IMR-90 (cell line): ENCODE measurements at regions not wholly inside any gene's neighbourhood (a gene's known extent, or its start where the extent isn't known, plus 50 kb on each side); places are given as distances from the start of the nearest gene placed in this dataset.

ENCODE experiments used
- ATAC-seq: fragments of 200-7000 bp; cut with Tn5 transposase; 2 replicates; pipeline ENCODE4 v1.9.1; 2020; ENCODE audit warnings: low read depth, mild to moderate bottlenecking, moderate library complexity
- BruUV-seq: library from RNA; stranded (reverse); fragments of 400-500 nt; replicated peaks from 2 replicates; lab custom pipeline; 2021; lab: Mats Ljungman, UMichigan
- CTCF ChIA-PET: fragments of 300-600 bp; formaldehyde crosslinking; extraction: SDS; loops from one replicate; lab custom pipeline; 2021; ENCODE audit warnings: antibody characterized with exemption; lab: Yijun Ruan, JAX
- POLR2A ChIA-PET: fragments of 300-600 bp; sonication (Branson Sonifier 250); formaldehyde crosslinking; loops from one replicate; lab custom pipeline; 2022; ENCODE audit warnings: antibody characterized with exemption; ENCODE audit not compliant: unreplicated experiment; lab: Charles Lee
- DNase-seq: peaks from one replicate; pipeline ENCODE4 v3.0.0; 2013
- H2AFZ ChIP-seq: replicated peaks from 2 replicates; pipeline ENCODE3; 2013; ENCODE audit warnings: low read length, mild to moderate bottlenecking; ENCODE audit not compliant: poor library complexity
- H2AK5ac ChIP-seq: 2 replicates; pipeline ENCODE4 v1.6.1; 2013; ENCODE audit warnings: low read depth, low read length, inconsistent platforms
- H2AK9ac ChIP-seq: replicated peaks from 2 replicates; pipeline ENCODE3; 2013; ENCODE audit warnings: mild to moderate bottlenecking, low read depth, low read length, moderate library complexity; ENCODE audit not compliant: poor library complexity
- H2BK120ac ChIP-seq: 2 replicates; pipeline ENCODE4 v1.6.1; 2013; ENCODE audit warnings: low read depth, low read length, inconsistent platforms
- H2BK15ac ChIP-seq: 3 replicates; pipeline ENCODE4 v1.6.1; 2013; ENCODE audit warnings: low read depth, low read length, inconsistent platforms
- H2BK20ac ChIP-seq: 2 replicates; pipeline ENCODE4 v1.6.1; 2013; ENCODE audit warnings: low read depth, mild to moderate bottlenecking, inconsistent platforms, low read length, moderate library complexity
- H2BK5ac ChIP-seq: 2 replicates; pipeline ENCODE4 v1.6.1; 2013; ENCODE audit warnings: mild to moderate bottlenecking, low read depth, low read length, inconsistent platforms; ENCODE audit not compliant: poor library complexity, severe bottlenecking
- H3K14ac ChIP-seq: replicated peaks from 2 replicates; pipeline ENCODE4 v1.6.1; 2013; ENCODE audit warnings: low read depth, low read length, inconsistent platforms
- H3K18ac ChIP-seq: 2 replicates; pipeline ENCODE4 v1.6.1; 2013; ENCODE audit warnings: low read depth, low read length, control low read depth
- H3K23ac ChIP-seq: 2 replicates; pipeline ENCODE4 v1.6.1; 2013; ENCODE audit warnings: low read depth, low read length, inconsistent platforms
- H3K27ac ChIP-seq: 2 replicates; pipeline ENCODE4 v1.5.1; 2013; ENCODE audit warnings: mild to moderate bottlenecking, control low read depth, low read length; ENCODE audit not compliant: insufficient read depth
- H3K27me3 ChIP-seq: 2 replicates; pipeline ENCODE4 v1.6.1; 2013; ENCODE audit warnings: low read length; ENCODE audit not compliant: control insufficient read depth, insufficient read depth
- H3K36me3 ChIP-seq: 2 replicates; pipeline ENCODE4 v1.6.1; 2013; ENCODE audit warnings: low read length, mixed read lengths; ENCODE audit not compliant: control insufficient read depth, insufficient read depth
- H3K4ac ChIP-seq: 2 replicates; pipeline ENCODE4 v1.6.1; 2013; ENCODE audit warnings: low read depth, low read length, inconsistent platforms
- H3K4me1 ChIP-seq: 2 replicates; pipeline ENCODE4 v1.6.1; 2013; ENCODE audit warnings: low read length, mixed read lengths; ENCODE audit not compliant: control insufficient read depth, insufficient read depth
- H3K4me2 ChIP-seq: 2 replicates; pipeline ENCODE4 v1.6.1; 2013; ENCODE audit warnings: low read depth, mild to moderate bottlenecking, control low read depth, low read length, moderate library complexity
- H3K4me3 ChIP-seq: 2 replicates; pipeline ENCODE4 v1.5.1; 2013; ENCODE audit warnings: low read depth, mild to moderate bottlenecking, control low read depth, low read length, moderate library complexity; ENCODE audit not compliant: insufficient read depth
- H3K56ac ChIP-seq: 2 replicates; pipeline ENCODE4 v1.6.1; 2013; ENCODE audit warnings: low read length, inconsistent platforms; ENCODE audit not compliant: insufficient read depth; ENCODE audit errors: extremely low read depth
- H3K79me1 ChIP-seq, 2 experiments: 2 replicates each; pipeline ENCODE4 v1.6.1; 2013; ENCODE audit warnings: low read length in 2 of 2, inconsistent platforms in 1 of 2, low read depth in 1 of 2
- H3K9ac ChIP-seq: 2 replicates; pipeline ENCODE4 v1.6.1; 2013; ENCODE audit warnings: low read depth, low read length, control low read depth
- H3K9me1 ChIP-seq: 2 replicates; pipeline ENCODE4 v1.6.1; 2013; ENCODE audit warnings: low read length, inconsistent platforms; ENCODE audit not compliant: insufficient read depth
- H3K9me3 ChIP-seq: 2 replicates; pipeline ENCODE4 v1.6.1; 2013; ENCODE audit warnings: low read length; ENCODE audit not compliant: control insufficient read depth, insufficient read depth
- H4K20me1 ChIP-seq: 2 replicates; pipeline ENCODE4 v1.6.1; 2013; ENCODE audit warnings: low read length, inconsistent platforms; ENCODE audit not compliant: insufficient read depth
- H4K5ac ChIP-seq: 2 replicates; pipeline ENCODE4 v1.6.1; 2013; ENCODE audit warnings: mild to moderate bottlenecking, low read depth, low read length, control low read depth
- H4K8ac ChIP-seq, 2 experiments: 2 replicates each; pipeline ENCODE4 v1.6.1; 2013; ENCODE audit warnings: low read depth in 2 of 2, low read length in 2 of 2, control low read depth in 1 of 2, inconsistent platforms in 1 of 2
- H4K91ac ChIP-seq: 2 replicates; pipeline ENCODE4 v1.6.1; 2013; ENCODE audit warnings: low read depth, low read length, inconsistent platforms; ENCODE audit not compliant: insufficient read depth
- BHLHE40 ChIP-seq: fragments of 150-350 bp; IDR thresholded peaks from 2 replicates; pipeline ENCODE4 v1.6.1; 2016; ENCODE audit warnings: mild to moderate bottlenecking, low read depth, low read length
- CEBPB ChIP-seq: IDR thresholded peaks from 2 replicates; pipeline ENCODE4 v1.6.1; 2012; ENCODE audit warnings: low read depth, low read length, improper control_type of control experiment
- CHD1 ChIP-seq: IDR thresholded peaks from 2 replicates; pipeline ENCODE4 v1.6.1; 2012; ENCODE audit warnings: low read depth, low read length, improper control_type of control experiment
- CTCF ChIP-seq: conservative IDR thresholded peaks from 2 replicates; pipeline ENCODE4 v1.5.1; 2012; ENCODE audit warnings: mild to moderate bottlenecking, low read depth, low read length, improper control_type of control experiment
- ELK1 ChIP-seq: fragments of 150-350 bp; IDR thresholded peaks from 2 replicates; pipeline ENCODE4 v1.6.1; 2016; ENCODE audit warnings: low read depth, mild to moderate bottlenecking, low read length, moderate library complexity, borderline replicate concordance
- FOS ChIP-seq: fragments of 150-350 bp; IDR thresholded peaks from 2 replicates; pipeline ENCODE4 v1.6.1; 2016; ENCODE audit warnings: low read depth, low read length
- MAFK ChIP-seq: IDR thresholded peaks from 2 replicates; pipeline ENCODE4 v1.6.1; 2012; ENCODE audit warnings: low read depth, low read length, improper control_type of control experiment
- MAZ ChIP-seq: IDR thresholded peaks from 2 replicates; pipeline ENCODE4 v1.6.1; 2012; ENCODE audit warnings: low read depth, mild to moderate bottlenecking, low read length, improper control_type of control experiment, moderate library complexity, borderline replicate concordance
- MXI1 ChIP-seq: IDR thresholded peaks from 2 replicates; pipeline ENCODE4 v1.6.1; 2012; ENCODE audit warnings: low read depth, mild to moderate bottlenecking, low read length, moderate library complexity, borderline replicate concordance
- NFE2L2 ChIP-seq: fragments of 150-350 bp; IDR thresholded peaks from 2 replicates; pipeline ENCODE4 v1.6.1; 2016; ENCODE audit warnings: low read depth, mild to moderate bottlenecking, low read length
- POLR2A ChIP-seq: IDR thresholded peaks from 2 replicates; pipeline ENCODE4 v1.6.1; 2012; ENCODE audit warnings: mild to moderate bottlenecking, low read depth, low read length
- RAD21 ChIP-seq: IDR thresholded peaks from 2 replicates; pipeline ENCODE4 v1.6.1; 2012; ENCODE audit warnings: low read length, improper control_type of control experiment
- RCOR1 ChIP-seq: IDR thresholded peaks from 2 replicates; pipeline ENCODE4 v1.6.1; 2012; ENCODE audit warnings: mild to moderate bottlenecking, low read length, improper control_type of control experiment; ENCODE audit not compliant: insufficient replicate concordance
- RFX5 ChIP-seq: IDR thresholded peaks from 2 replicates; pipeline ENCODE4 v1.8.0; 2012; ENCODE audit warnings: low read depth, mild to moderate bottlenecking, low read length, moderate library complexity
- SMC3 ChIP-seq: fragments of 150-350 bp; IDR thresholded peaks from 2 replicates; pipeline ENCODE4 v1.6.1; 2016; ENCODE audit warnings: low read depth, mild to moderate bottlenecking, antibody characterized with exemption, low read length, moderate library complexity
- USF2 ChIP-seq: fragments of 150-350 bp; IDR thresholded peaks from 2 replicates; pipeline ENCODE4 v1.6.1; 2017; ENCODE audit warnings: mild to moderate bottlenecking, antibody characterized with exemption, low read length, low read depth
- WGBS, 2 experiments: methylation state at CpG; one replicate each; pipeline versions ENCODE4 v1.1.5 to v1.1.7; 2013; ENCODE audit warnings: missing lambda C conversion rate in 2 of 2; ENCODE audit not compliant: insufficient read length in 1 of 2; ENCODE audit errors: extremely low coverage in 2 of 2; 5-methylcytosine and 5-hydroxymethylcytosine counted together
- dilution Hi-C: fragments of 300-500 bp; cut with HindIII; formaldehyde crosslinking; loops from one replicate; pipeline ENCODE4 v1.14.3; 2018; ENCODE audit warnings: low sequenced_read_pairs; ENCODE audit not compliant: unreplicated experiment
- in situ Hi-C: fragments of 300-500 bp; cut with MboI; formaldehyde crosslinking; loops from 3 replicates; pipeline ENCODE4 v1.14.3; 2019; ENCODE audit warnings: low sequenced_read_pairs, inconsistent platforms, mixed read lengths
- intact Hi-C: fragments of 100-400 bp; cut with micrococcal nuclease; formaldehyde crosslinking; loops from 2 replicates; pipeline ENCODE4 v1.10.0; 2022

GRCh38 chr10:117477961-117478670, 64.4 kb upstream of the EMX2 start:
- Histone ChIP-seq H2AK9ac (no peak overlapping the region), H4K8ac (no peak overlapping the region), H2AFZ (no peak overlapping the region), H2BK15ac (no peak overlapping the region), H3K4me2 (no peak overlapping the region), H3K36me3 (no peaks in the 10 kb centered on the region), H3K4me1 (no peaks in the 10 kb centered on the region), H4K5ac (no peak overlapping the region), H2BK5ac (no peak overlapping the region), H3K23ac (no peak overlapping the region), H4K91ac (no peak overlapping the region), H3K4me3 (no peak overlapping the region), H3K9me1 (no peaks in the 10 kb centered on the region), H4K20me1 (no peaks in the 10 kb centered on the region), H3K27ac (no peak overlapping the region), H2BK120ac (no peak overlapping the region), H3K4ac (no peak overlapping the region), H3K9ac (no peak overlapping the region), H3K18ac (no peak overlapping the region), H2BK20ac (no peak overlapping the region), H3K14ac (no peak overlapping the region), H2AK5ac (no peak overlapping the region), H3K27me3 (no peaks in the 10 kb centered on the region), H3K79me1 (no peaks in the 10 kb centered on the region), H3K9me3 (no peaks in the 10 kb centered on the region; the same call in 1 of the 2 replicates), H3K56ac (no peak overlapping the region)
- 0% methylated on average over 1 of the region's 5 CpGs; no CpG with 5 or more reads in 1 of the 2 experiments for WGBS, 2 experiments
- POLR2A ChIA-PET, result no interaction called here
- TF ChIP-seq BHLHE40 (no peak), RCOR1 (no peak), RFX5 (no peak), MXI1 (no peak), USF2 (no peak), MAFK (no peak), SMC3 (no peak), NFE2L2 (no peak), CEBPB (no peak), ELK1 (no peak), CTCF (no peak), FOS (no peak), RAD21 (no peak), MAZ (no peak), POLR2A (no peak), CHD1 (no peak)
- intact Hi-C loops (loop anchor here (10.0 kb wide), 1 partner anchor 263 kb away; no protein-coding TSS in a partner anchor), in situ Hi-C loops (no loop called here), dilution Hi-C loops (no loop called here)
- ATAC-seq (no peak), DNase-seq (peak; percentile 19)
- BruUV-seq, result no TSS peak
- CTCF ChIA-PET, result no interaction called here
